ENCODE measurements at regions not wholly inside any gene's neighbourhood (a gene's known extent, or its start where the extent isn't known, plus 50 kb on each side); places are given as distances from the start of the nearest gene placed in this dataset.

DNA sequence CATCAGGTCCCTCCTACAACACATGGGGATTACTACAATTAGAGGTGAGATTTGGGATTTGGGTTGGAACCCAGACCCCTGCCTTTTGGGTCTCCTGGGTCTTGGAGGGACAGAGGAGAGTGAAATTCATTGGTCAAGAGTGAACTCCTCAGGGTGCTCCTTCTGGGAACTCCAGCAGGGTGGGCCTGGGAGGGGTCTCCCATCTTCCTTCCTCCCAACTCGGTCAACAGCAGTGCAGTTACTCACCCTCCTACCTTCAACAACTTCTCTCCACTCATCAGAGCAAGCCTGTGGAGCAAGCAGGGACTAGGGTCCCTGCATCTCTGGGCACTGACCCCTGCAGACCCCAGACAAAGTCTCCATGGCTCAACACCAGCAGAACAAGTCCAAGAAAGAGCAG is 89.3 kb upstream of the TMPRSS2 start:
- peaks cover 21% of the 10 kb centered on the region for H3K4me1 ChIP-seq (ENCODE audit: insufficient read depth, low read length)
- no peak overlapping the region for H3K27ac ChIP-seq (ENCODE audit: low read depth, low read length)
- WGBS = 92% methylated on average over 1 of the region's 1 CpG
- H3K9ac ChIP-seq (ENCODE audit: low read depth, low read length) = no peak overlapping the region
- H3K9me3 ChIP-seq (ENCODE audit: insufficient read depth, low read depth, low read length) = no peaks in the 10 kb centered on the region
- no peaks in the 10 kb centered on the region for H3K36me3 ChIP-seq (ENCODE audit: insufficient read depth, low read length)
- H3K4me3 ChIP-seq (ENCODE audit: low read length) = no peak overlapping the region
- H3K27me3 ChIP-seq (ENCODE audit: insufficient read depth, low read length) = peaks cover 18% of the 10 kb centered on the region; the same call in 1 of the 2 replicates

DNA sequence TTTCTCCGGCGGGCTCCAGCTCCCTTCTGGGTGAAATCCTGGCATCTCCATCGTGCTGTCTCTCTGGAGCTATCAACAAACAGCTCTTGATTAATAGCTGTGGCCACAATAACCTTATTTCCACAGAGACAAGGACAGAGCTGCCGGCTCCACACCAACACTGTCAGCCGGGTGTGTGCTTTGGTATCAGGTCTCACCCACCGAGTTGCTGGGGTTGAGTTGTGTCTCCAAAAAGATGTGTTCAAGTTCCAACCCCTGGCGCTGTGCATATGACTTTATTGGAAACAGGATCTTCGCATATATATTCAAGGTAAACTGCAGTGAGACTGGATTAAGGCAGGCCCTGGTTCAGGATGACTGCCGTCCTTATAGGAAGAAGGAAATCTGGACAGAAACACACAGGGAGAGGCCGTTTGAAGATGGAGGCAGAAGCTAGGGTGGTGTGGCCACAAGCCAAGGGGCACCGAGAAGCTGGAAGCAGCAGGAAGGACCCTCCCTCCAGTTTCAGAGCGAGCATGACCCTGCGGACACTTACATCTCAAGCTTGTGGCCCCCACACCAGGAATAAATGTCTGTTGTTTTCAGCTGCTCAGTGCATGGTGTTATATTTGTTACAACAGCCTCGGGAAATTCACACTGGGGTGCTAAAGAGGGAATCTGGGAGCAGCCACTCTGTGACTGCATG is 88.4 kb upstream of the TMPRSS2 start:
- H3K9me3 ChIP-seq (ENCODE audit: insufficient read depth, low read depth, low read length) = no peaks in the 10 kb centered on the region
- H3K36me3 ChIP-seq (ENCODE audit: insufficient read depth, low read length) = no peaks in the 10 kb centered on the region
- H3K27ac ChIP-seq (ENCODE audit: low read depth, low read length) = no peak overlapping the region
- H3K4me1 ChIP-seq (ENCODE audit: insufficient read depth, low read length) = peaks cover 21% of the 10 kb centered on the region
- WGBS = 93% methylated on average over 14 of the region's 14 CpGs
- no peak overlapping the region for H3K9ac ChIP-seq (ENCODE audit: low read depth, low read length)
- H3K27me3 ChIP-seq (ENCODE audit: insufficient read depth, low read length) = peaks cover 18% of the 10 kb centered on the region; the same call in 1 of the 2 replicates
- no peak overlapping the region for H3K4me3 ChIP-seq (ENCODE audit: low read length)

DNA sequence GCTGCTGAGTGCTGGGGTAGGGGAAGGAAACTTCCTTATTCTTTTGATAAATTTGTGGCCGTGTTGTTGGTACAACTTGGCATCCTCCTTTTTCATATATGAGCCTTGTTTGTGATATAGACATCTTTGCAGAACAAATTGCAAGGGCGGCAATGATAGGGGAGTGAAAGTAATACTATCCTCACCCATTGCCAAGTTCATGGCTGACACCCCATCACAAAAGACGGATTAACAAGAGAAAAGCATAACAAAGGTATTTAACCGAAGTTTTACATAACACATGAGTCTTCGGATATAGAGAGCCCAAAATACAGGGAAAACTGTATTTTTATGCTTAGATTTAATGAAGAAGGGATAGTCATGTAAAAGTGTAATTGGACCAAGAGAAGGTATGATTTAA is 86.3 kb upstream of the TMPRSS2 start:
- H3K27me3 ChIP-seq (ENCODE audit: insufficient read depth, low read length) = peaks cover 18% of the 10 kb centered on the region; the same call in 1 of the 2 replicates
- H3K36me3 ChIP-seq (ENCODE audit: insufficient read depth, low read length) = no peaks in the 10 kb centered on the region
- H3K4me1 ChIP-seq (ENCODE audit: insufficient read depth, low read length) = peaks cover 21% of the 10 kb centered on the region
- H3K4me3 ChIP-seq (ENCODE audit: low read length) = peak overlapping the region; percentile 3; the same call in 1 of the 2 replicates
- WGBS = 23% methylated on average over 4 of the region's 5 CpGs
- no peaks in the 10 kb centered on the region for H3K9me3 ChIP-seq (ENCODE audit: insufficient read depth, low read depth, low read length)
- no peak overlapping the region for H3K9ac ChIP-seq (ENCODE audit: low read depth, low read length)
- H3K27ac ChIP-seq (ENCODE audit: low read depth, low read length) = peak overlapping the region; percentile 63; the same call in 1 of the 2 replicates

DNA sequence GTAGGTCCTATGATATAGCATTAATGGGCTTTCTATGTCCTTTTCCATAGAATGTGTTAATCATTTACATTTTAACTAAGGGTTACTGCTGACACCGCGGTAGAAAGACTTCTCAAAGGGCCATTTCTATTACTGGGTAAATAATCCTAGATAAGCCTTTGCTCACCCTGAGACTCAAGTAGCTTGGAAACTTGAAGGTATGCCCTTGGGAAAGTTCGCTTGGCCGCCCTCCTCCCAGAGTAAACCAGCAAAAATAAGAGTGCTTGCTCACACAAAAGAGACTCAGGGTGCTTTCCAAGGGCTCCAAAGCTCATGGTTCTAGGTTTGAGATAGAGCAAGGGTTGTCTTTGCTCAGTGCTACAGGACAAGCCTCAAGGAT is 85.8 kb upstream of the TMPRSS2 start:
- no peaks in the 10 kb centered on the region for H3K36me3 ChIP-seq (ENCODE audit: insufficient read depth, low read length)
- H3K9ac ChIP-seq (ENCODE audit: low read depth, low read length) = no peak overlapping the region
- H3K4me3 ChIP-seq (ENCODE audit: low read length) = peak overlapping the region; percentile 3; the same call in 1 of the 2 replicates
- 0 out of 2 replicates have a peak, but pooled peaks cover 2% of the 10 kb centered on the region for H3K9me3 ChIP-seq (ENCODE audit: insufficient read depth, low read depth, low read length)
- H3K27ac ChIP-seq (ENCODE audit: low read depth, low read length) = peak overlapping the region; percentile 39; the same call in 1 of the 2 replicates
- H3K4me1 ChIP-seq (ENCODE audit: insufficient read depth, low read length) = peaks cover 21% of the 10 kb centered on the region
- WGBS = 12% methylated on average over 4 of the region's 4 CpGs
- H3K27me3 ChIP-seq (ENCODE audit: insufficient read depth, low read length) = peaks cover 18% of the 10 kb centered on the region; the same call in 1 of the 2 replicates

DNA sequence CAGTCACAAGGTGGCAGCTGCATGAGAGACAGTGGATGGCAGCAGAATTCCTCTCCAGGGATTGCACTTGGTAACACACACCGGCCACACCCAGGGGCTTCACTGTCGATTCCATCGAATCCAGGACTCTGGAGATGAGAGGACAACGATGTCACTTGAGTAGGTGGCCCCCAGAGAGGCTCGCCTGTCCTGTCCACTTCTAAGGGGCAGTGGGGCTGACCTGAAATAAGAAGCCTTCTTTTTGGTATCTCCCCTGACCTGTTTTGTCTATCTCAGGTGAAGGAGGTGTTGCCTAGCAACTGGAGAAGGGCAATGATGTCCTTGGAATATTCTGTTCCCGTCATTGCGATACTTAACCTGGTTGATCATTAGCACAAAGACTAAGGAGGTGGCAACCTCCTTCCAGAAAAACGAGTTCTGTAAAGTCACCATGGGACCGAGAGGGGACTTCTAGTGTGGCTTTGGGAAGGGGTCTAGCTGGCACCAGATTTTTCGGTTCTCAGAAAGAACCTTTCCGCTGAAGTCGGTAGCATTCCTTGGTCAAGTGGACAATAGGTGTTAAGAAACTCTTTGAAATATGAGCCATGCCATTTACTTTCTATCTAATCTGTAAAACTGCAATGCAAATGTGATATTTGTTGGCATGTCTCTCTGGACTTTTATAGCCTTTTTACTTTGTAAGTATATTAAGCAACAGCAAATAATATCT is 85.2 kb upstream of the TMPRSS2 start:
- Histone ChIP-seq H3K4me3 (ENCODE audit: low read length) (no peak overlapping the region), H3K9ac (ENCODE audit: low read depth, low read length) (no peak overlapping the region), H3K27ac (ENCODE audit: low read depth, low read length) (no peak overlapping the region), H3K27me3 (ENCODE audit: insufficient read depth, low read length) (peaks cover 18% of the 10 kb centered on the region; the same call in 1 of the 2 replicates), H3K36me3 (ENCODE audit: insufficient read depth, low read length) (no peaks in the 10 kb centered on the region), H3K4me1 (ENCODE audit: insufficient read depth, low read length) (peaks cover 21% of the 10 kb centered on the region), H3K9me3 (ENCODE audit: insufficient read depth, low read depth, low read length) (0 out of 2 replicates have a peak, but pooled peaks cover 2% of the 10 kb centered on the region)
- 77% methylated on average over 12 of the region's 12 CpGs for WGBS

DNA sequence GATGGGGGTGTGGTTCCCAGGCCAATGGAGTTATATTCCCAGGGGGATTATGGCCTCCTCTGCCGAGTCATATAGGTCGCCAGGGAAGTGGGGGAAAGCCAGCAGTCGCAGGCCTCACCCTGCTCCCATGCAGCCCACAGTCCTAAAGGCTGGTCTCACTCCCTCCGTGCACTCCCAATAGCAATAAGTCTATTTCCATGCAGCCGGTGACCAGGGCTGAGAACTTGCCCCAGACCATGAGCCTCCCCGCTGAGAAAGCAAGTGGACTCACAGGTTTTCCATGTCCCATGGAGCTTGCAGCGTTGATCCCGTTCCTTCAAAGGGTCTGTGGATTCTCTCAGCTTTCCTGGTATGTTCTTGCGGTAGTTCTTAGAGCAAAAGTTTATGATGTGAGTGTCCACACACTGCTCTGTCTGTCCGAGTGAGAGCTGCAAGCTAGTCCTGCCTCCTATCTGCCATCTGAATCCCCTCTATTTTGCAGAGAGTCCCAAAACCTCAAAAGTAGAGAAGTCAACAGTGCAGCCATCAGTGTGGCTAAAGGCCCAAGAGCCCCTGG is 81.7 kb upstream of the TMPRSS2 start:
- Histone ChIP-seq H3K36me3 (ENCODE audit: insufficient read depth, low read length) (no peaks in the 10 kb centered on the region), H3K4me3 (ENCODE audit: low read length) (no peak overlapping the region), H3K27ac (ENCODE audit: low read depth, low read length) (no peak overlapping the region), H3K27me3 (ENCODE audit: insufficient read depth, low read length) (peaks cover 18% of the 10 kb centered on the region; the same call in 1 of the 2 replicates), H3K9me3 (ENCODE audit: insufficient read depth, low read depth, low read length) (0 out of 2 replicates have a peak, but pooled peaks cover 2% of the 10 kb centered on the region), H3K9ac (ENCODE audit: low read depth, low read length) (no peak overlapping the region), H3K4me1 (ENCODE audit: insufficient read depth, low read length) (peaks cover 18% of the 10 kb centered on the region)
- WGBS = 94% methylated on average over 10 of the region's 10 CpGs

DNA sequence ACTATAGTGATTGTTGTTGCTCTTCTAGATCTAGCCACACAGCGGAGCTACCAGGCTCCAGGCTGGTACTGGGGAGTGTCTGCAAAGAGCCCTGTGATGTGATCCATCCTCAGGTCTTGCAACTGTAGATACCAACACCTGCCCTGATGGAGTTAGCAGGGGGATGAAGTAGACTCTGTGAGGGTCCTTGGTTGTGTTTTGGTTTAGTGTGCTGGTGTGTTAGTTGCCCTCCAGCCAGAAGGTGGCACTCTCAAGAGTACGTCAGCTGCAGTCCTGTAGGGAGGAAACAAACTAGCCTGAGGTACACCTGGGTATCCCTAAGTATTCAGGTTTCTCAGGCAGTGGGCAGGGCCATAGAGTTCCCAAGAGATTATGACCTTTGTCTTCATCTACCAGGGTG is 81.2 kb upstream of the TMPRSS2 start:
- H3K4me3 ChIP-seq (ENCODE audit: low read length) = no peak overlapping the region
- no peak overlapping the region for H3K9ac ChIP-seq (ENCODE audit: low read depth, low read length)
- peaks cover 13% of the 10 kb centered on the region; the same call in 1 of the 2 replicates for H3K27me3 ChIP-seq (ENCODE audit: insufficient read depth, low read length)
- WGBS = 93% methylated on average over 2 of the region's 2 CpGs
- no peaks in the 10 kb centered on the region for H3K36me3 ChIP-seq (ENCODE audit: insufficient read depth, low read length)
- peaks cover 13% of the 10 kb centered on the region for H3K4me1 ChIP-seq (ENCODE audit: insufficient read depth, low read length)
- H3K9me3 ChIP-seq (ENCODE audit: insufficient read depth, low read depth, low read length) = 0 out of 2 replicates have a peak, but pooled peaks cover 2% of the 10 kb centered on the region
- no peak overlapping the region for H3K27ac ChIP-seq (ENCODE audit: low read depth, low read length)

DNA sequence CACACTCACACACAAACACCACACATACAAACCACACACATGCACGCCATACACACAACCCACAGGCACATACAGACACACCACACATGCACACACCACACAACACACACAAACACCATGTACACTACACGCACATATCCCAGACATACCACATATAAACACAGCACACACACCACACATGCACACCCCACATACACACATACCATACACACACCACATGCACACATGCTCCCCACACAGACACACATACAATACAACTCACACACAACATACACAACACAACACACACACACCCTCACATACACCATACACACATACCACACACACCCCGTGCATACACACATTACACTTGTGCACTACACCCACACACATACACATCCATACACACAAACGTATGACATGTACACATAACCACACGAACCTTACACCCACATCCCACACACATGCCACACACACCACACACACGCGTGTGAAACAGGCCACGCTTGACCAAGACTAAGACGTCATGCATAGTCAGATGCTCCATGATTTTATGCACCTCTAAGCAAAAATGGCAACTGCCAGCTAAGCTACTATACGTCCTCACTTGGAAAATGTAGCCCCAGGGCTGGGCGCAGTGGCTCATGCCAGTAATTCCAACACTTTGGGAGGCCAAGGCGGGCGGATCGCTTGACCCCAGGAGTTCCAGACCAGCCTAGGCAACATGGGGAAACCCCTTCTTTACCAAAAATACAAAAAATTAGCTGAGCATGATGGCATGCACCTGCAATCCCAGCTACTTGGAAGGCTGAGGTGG is 77.4 kb upstream of the TMPRSS2 start:
- 89% methylated on average over 14 of the region's 14 CpGs for WGBS
- H3K27ac ChIP-seq (ENCODE audit: low read depth, low read length) = no peak overlapping the region

DNA sequence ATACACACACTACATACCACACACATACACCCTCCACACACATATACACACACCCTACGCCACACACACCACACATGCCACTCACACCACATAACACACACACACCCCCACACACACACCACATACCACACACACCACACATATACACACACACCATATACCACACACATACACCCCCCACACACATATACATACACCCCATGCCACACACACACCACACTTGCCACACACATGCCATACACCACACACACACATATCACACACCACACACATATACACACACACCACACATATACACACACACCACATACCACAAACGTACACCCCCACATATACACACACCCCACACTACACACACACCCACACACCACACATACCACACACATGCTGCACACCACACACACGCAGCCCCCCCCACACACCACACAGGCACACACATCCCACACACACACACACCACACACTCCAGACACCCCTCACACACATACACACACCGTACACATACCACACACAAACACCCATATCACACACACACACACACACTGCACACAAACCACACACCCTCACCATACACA is 76.7 kb upstream of the TMPRSS2 start:
- H3K27ac ChIP-seq (ENCODE audit: low read depth, low read length) = no peak overlapping the region
- H3K9ac ChIP-seq (ENCODE audit: low read depth, low read length) = no peak overlapping the region
- 88% methylated on average over 4 of the region's 4 CpGs for WGBS
- peaks cover 6% of the 10 kb centered on the region; the same call in 1 of the 2 replicates for H3K4me1 ChIP-seq (ENCODE audit: insufficient read depth, low read length)
- H3K36me3 ChIP-seq (ENCODE audit: insufficient read depth, low read length) = no peaks in the 10 kb centered on the region
- 0 out of 2 replicates have a peak, but pooled peaks cover 2% of the 10 kb centered on the region for H3K9me3 ChIP-seq (ENCODE audit: insufficient read depth, low read depth, low read length)
- H3K4me3 ChIP-seq (ENCODE audit: low read length) = no peak overlapping the region
- no peaks in the 10 kb centered on the region for H3K27me3 ChIP-seq (ENCODE audit: insufficient read depth, low read length)

More for the DNA sequence above, 77.4 kb upstream of the TMPRSS2 start:
- Histone ChIP-seq H3K4me3 (ENCODE audit: low read length) (no peak overlapping the region), H3K9me3 (ENCODE audit: insufficient read depth, low read depth, low read length) (0 out of 2 replicates have a peak, but pooled peaks cover 2% of the 10 kb centered on the region), H3K36me3 (ENCODE audit: insufficient read depth, low read length) (no peaks in the 10 kb centered on the region), H3K27me3 (ENCODE audit: insufficient read depth, low read length) (no peaks in the 10 kb centered on the region), H3K4me1 (ENCODE audit: insufficient read depth, low read length) (peaks cover 6% of the 10 kb centered on the region; the same call in 1 of the 2 replicates), H3K9ac (ENCODE audit: low read depth, low read length) (no peak overlapping the region)

DNA sequence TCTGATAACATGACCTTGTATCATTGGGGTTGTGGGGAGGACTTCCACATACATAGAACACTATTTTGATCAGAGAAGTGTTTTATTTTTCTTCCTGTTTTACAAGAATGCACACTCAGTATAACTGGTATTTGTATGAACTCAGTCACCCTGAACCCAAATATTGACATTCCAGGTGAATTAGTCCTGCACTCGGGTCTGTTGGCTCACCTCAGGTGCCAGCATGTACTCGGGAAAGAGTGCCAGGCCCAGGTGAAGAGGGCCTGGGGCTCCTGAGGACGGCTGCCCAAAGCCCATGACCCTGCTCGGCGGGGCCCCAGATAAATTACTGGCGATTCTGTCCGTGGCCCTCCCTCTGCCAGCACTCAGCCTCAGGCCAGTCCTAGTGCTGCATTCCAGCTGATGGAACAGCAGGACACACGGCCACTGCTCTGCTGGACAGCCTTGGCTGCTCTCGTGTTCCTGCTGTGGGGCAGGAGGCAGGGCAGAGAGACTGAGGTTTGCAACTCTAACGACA is 75.4 kb upstream of the TMPRSS2 start:
- Histone ChIP-seq H3K9ac (ENCODE audit: low read depth, low read length) (no peak overlapping the region), H3K36me3 (ENCODE audit: insufficient read depth, low read length) (no peaks in the 10 kb centered on the region), H3K27me3 (ENCODE audit: insufficient read depth, low read length) (no peaks in the 10 kb centered on the region), H3K4me3 (ENCODE audit: low read length) (no peak overlapping the region), H3K9me3 (ENCODE audit: insufficient read depth, low read depth, low read length) (peaks cover 6% of the 10 kb centered on the region), H3K27ac (ENCODE audit: low read depth, low read length) (peak overlapping the region; percentile 21; the same call in 1 of the 2 replicates), H3K4me1 (ENCODE audit: insufficient read depth, low read length) (peaks cover 6% of the 10 kb centered on the region; the same call in 1 of the 2 replicates)
- WGBS = 58% methylated on average over 10 of the region's 10 CpGs
